GM23338 (cell line): ENCODE measurements at regions not wholly inside any gene's neighbourhood (a gene's known extent, or its start where the extent isn't known, plus 50 kb on each side); places are given as distances from the start of the nearest gene placed in this dataset.

Source experiments
- CREB1 ChIP-seq: fragments of 250-450 bp; sonication (Bioruptor Pico); IDR thresholded peaks from 2 replicates; pipeline ENCODE4 v1.5.0; 2020; ENCODE audit warnings: low read depth, mild to moderate bottlenecking, moderate library complexity
- EZH2 ChIP-seq: fragments of 200-600 bp; sonication (generic); IDR thresholded peaks from one replicate; pipeline ENCODE4 v1.8.0; 2017; ENCODE audit warnings: antibody characterized with exemption, mild to moderate bottlenecking, low read depth; ENCODE audit not compliant: unreplicated experiment
- EZH2phosphoT487 ChIP-seq: fragments of 200-600 bp; sonication (generic); IDR thresholded peaks from one replicate; pipeline ENCODE4 v1.8.1; 2018; ENCODE audit warnings: antibody characterized with exemption; ENCODE audit not compliant: unreplicated experiment
- JUNB ChIP-seq: IDR thresholded peaks from one replicate; pipeline ENCODE4 v1.6.1; 2016; ENCODE audit warnings: antibody characterized with exemption; ENCODE audit not compliant: unreplicated experiment
- POLR2AphosphoS5 ChIP-seq: IDR thresholded peaks from 2 replicates; pipeline ENCODE4 v1.6.1; 2016; ENCODE audit warnings: antibody characterized with exemption, low read depth
- ZNF331 ChIP-seq: fragments of 250-450 bp; sonication (Bioruptor Pico); IDR thresholded peaks from 2 replicates; pipeline ENCODE4 v1.5.0; 2020; ENCODE audit warnings: low read depth, mild to moderate bottlenecking, moderate library complexity
- TF ChIP-seq, protein P1 (sequence below), 2 experiments: fragments of 200-600 bp in 1 of 2; sonication (generic) in 1 of 2; conservative IDR thresholded peaks; 2 replicates each; pipeline versions ENCODE4 v1.5.1 to v1.6.1; 2016 to 2017; ENCODE audit warnings: antibody characterized with exemption in 2 of 2, low read depth in 2 of 2, mild to moderate bottlenecking in 2 of 2, moderate library complexity in 1 of 2
- TF ChIP-seq, protein P2 (sequence below): IDR thresholded peaks from one replicate; pipeline ENCODE4 v1.6.1; 2018; ENCODE audit warnings: antibody characterized with exemption; ENCODE audit not compliant: unreplicated experiment

DNA sequence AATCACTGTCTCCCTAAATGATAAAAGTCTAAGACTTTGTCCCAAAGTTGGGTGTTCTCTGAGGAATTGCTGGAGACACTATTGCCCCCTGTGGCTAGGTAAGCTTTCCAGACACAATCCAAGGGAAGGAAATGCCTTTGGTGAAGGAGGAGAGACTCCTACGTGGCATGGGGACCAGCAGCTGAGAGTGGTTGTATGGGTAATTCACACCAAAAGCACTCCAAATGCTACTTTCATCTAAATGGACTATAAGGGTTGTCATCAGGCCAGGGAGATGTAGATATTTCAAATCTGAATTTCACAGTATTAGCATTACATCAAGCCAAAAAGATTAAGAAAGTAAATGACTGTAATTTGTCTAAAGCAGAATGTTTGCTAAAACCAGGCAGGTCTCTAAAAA lies 400.8 kb upstream of the THBS1 start:
- TF ChIP-seq, protein P1, sequence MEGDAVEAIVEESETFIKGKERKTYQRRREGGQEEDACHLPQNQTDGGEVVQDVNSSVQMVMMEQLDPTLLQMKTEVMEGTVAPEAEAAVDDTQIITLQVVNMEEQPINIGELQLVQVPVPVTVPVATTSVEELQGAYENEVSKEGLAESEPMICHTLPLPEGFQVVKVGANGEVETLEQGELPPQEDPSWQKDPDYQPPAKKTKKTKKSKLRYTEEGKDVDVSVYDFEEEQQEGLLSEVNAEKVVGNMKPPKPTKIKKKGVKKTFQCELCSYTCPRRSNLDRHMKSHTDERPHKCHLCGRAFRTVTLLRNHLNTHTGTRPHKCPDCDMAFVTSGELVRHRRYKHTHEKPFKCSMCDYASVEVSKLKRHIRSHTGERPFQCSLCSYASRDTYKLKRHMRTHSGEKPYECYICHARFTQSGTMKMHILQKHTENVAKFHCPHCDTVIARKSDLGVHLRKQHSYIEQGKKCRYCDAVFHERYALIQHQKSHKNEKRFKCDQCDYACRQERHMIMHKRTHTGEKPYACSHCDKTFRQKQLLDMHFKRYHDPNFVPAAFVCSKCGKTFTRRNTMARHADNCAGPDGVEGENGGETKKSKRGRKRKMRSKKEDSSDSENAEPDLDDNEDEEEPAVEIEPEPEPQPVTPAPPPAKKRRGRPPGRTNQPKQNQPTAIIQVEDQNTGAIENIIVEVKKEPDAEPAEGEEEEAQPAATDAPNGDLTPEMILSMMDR (conservative IDR thresholded peaks at IDR 0.05; ENCODE audit: low read depth in 2 of 2) = no peak
- TF ChIP-seq POLR2AphosphoS5 (no peak), CREB1 (no peak), ZNF331 (CRISPR knock-in tag) (no peak), JUNB (no peak), EZH2 (no peak), EZH2phosphoT487 (no peak)
- TF ChIP-seq, protein P2, sequence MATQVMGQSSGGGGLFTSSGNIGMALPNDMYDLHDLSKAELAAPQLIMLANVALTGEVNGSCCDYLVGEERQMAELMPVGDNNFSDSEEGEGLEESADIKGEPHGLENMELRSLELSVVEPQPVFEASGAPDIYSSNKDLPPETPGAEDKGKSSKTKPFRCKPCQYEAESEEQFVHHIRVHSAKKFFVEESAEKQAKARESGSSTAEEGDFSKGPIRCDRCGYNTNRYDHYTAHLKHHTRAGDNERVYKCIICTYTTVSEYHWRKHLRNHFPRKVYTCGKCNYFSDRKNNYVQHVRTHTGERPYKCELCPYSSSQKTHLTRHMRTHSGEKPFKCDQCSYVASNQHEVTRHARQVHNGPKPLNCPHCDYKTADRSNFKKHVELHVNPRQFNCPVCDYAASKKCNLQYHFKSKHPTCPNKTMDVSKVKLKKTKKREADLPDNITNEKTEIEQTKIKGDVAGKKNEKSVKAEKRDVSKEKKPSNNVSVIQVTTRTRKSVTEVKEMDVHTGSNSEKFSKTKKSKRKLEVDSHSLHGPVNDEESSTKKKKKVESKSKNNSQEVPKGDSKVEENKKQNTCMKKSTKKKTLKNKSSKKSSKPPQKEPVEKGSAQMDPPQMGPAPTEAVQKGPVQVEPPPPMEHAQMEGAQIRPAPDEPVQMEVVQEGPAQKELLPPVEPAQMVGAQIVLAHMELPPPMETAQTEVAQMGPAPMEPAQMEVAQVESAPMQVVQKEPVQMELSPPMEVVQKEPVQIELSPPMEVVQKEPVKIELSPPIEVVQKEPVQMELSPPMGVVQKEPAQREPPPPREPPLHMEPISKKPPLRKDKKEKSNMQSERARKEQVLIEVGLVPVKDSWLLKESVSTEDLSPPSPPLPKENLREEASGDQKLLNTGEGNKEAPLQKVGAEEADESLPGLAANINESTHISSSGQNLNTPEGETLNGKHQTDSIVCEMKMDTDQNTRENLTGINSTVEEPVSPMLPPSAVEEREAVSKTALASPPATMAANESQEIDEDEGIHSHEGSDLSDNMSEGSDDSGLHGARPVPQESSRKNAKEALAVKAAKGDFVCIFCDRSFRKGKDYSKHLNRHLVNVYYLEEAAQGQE = no peak
